HepG2 (cell line): ENCODE measurements at regions not wholly inside any gene's neighbourhood (a gene's known extent, or its start where the extent isn't known, plus 50 kb on each side); places are given as distances from the start of the nearest gene placed in this dataset.

ENCODE experiments used
- ATAC-seq: fragments of 200-7000 bp; cut with Tn5 transposase; 3 replicates; pipeline ENCODE4 v1.9.1; 2020; ENCODE audit warnings: mild to moderate bottlenecking, moderate library complexity
- BruUV-seq: library from RNA; stranded (reverse); fragments of 400-500 nt; replicated peaks from 2 replicates; lab custom pipeline; 2021; lab: Mats Ljungman, UMichigan
- CTCF ChIA-PET: fragments of 300-600 bp; formaldehyde crosslinking; extraction: SDS; loops from one replicate; lab custom pipeline; 2021; ENCODE audit warnings: low total read pairs, inconsistent platforms, low intra/inter-chr PET ratio; lab: Yijun Ruan, JAX
- POLR2A ChIA-PET: fragments of 350-600 bp; sonication (Branson Sonifier 250); formaldehyde crosslinking; loops from one replicate; lab custom pipeline; 2020; ENCODE audit warnings: antibody characterized with exemption, inconsistent platforms; lab: Yijun Ruan, JAX
- DNase-seq: peaks from one replicate; pipeline ENCODE4 v3.0.0-alpha.2; 2015; ENCODE audit warnings: low spot score
- FAIRE-seq: peaks from 3 replicates; lab custom pipeline; 2011; peaks lifted over from hg19 to GRCh38; lab: Jason Lieb, UNC
- H2AFZ ChIP-seq: one replicate; pipeline ENCODE4 v1.6.1; 2011; ENCODE audit warnings: low read length, inconsistent platforms
- H3K27ac ChIP-seq: fragments of 300-600 bp; 3 replicates; pipeline ENCODE4 v1.8.0; 2011; ENCODE audit warnings: mixed run types, mild to moderate bottlenecking, mixed read lengths, low read length, inconsistent platforms; ENCODE audit not compliant: insufficient read depth; ENCODE audit errors: extremely low read length
- H3K27me3 ChIP-seq, 2 experiments: fragments of 200-600 bp in 1 of 2; 2 replicates in 1 of 2; 3 replicates in 1 of 2; pipeline versions ENCODE4 v1.6.0 to v1.8.0; 2011; ENCODE audit warnings: low read length in 2 of 2, mild to moderate bottlenecking in 2 of 2, moderate library complexity in 2 of 2, inconsistent platforms in 1 of 2; ENCODE audit not compliant: insufficient read depth in 2 of 2, control insufficient read depth in 1 of 2
- H3K36me3 ChIP-seq, 2 experiments: fragments of 200-600 bp in 1 of 2; replicated peaks in 1 of 2; 2 replicates in 1 of 2; 3 replicates in 1 of 2; pipeline versions ENCODE4 v1.5.1 to v1.8.0; 2011; ENCODE audit warnings: low read length in 2 of 2, inconsistent platforms in 1 of 2; ENCODE audit not compliant: insufficient read depth in 2 of 2, control insufficient read depth in 1 of 2
- H3K4me1 ChIP-seq: 2 replicates; pipeline ENCODE4 v1.5.1; 2012; ENCODE audit warnings: low read length, inconsistent platforms; ENCODE audit not compliant: insufficient read depth
- H3K4me2 ChIP-seq: 2 replicates; pipeline ENCODE4 v1.6.0; 2011; ENCODE audit warnings: low read depth, low read length, inconsistent platforms
- H3K4me3 ChIP-seq, 3 experiments: fragments of 200-600 bp in 1 of 3; sonication (generic), shearing (Covaris generic) in 1 of 3; replicated peaks in 1 of 3; 2 replicates each; pipeline ENCODE4 v1.5.1; 2011 to 2016; ENCODE audit warnings: low read length in 3 of 3, inconsistent platforms in 2 of 3, low read depth in 2 of 3, mild to moderate bottlenecking in 2 of 3, control low read depth in 1 of 3, mixed read lengths in 1 of 3; ENCODE audit not compliant: insufficient read depth in 1 of 3
- H3K79me2 ChIP-seq: one replicate; pipeline ENCODE4 v1.6.1; 2011; ENCODE audit warnings: low read length, inconsistent platforms; ENCODE audit not compliant: insufficient read depth
- H3K9ac ChIP-seq: 2 replicates; pipeline ENCODE4 v1.6.0; 2011; ENCODE audit warnings: mild to moderate bottlenecking, low read depth, low read length, inconsistent platforms; ENCODE audit not compliant: insufficient read depth
- H3K9me3 ChIP-seq: 2 replicates; pipeline ENCODE4 v1.5.1; 2012; ENCODE audit warnings: mild to moderate bottlenecking, low read length
- H4K20me1 ChIP-seq: 2 replicates; pipeline ENCODE4 v1.6.0; 2011; ENCODE audit warnings: inconsistent platforms, mild to moderate bottlenecking, low read length, moderate library complexity; ENCODE audit not compliant: insufficient read depth
- DMTF1 ChIP-seq: sonication (generic); formaldehyde crosslinking; IDR thresholded peaks from 2 replicates; pipeline ENCODE4 v1.4.0; 2020; ENCODE audit warnings: mild to moderate bottlenecking, missing genetic modification reagents
- TEAD3 ChIP-seq: optimal IDR thresholded peaks from 2 replicates; pipeline ENCODE3; 2016; ENCODE audit warnings: borderline replicate concordance
- TIGD3 ChIP-seq: sonication (generic); formaldehyde crosslinking; IDR thresholded peaks from 2 replicates; pipeline ENCODE4 v1.5.1; 2020; ENCODE audit warnings: mild to moderate bottlenecking, missing genetic modification reagents, borderline replicate concordance
- TRIM22 ChIP-seq: fragments of 450-650 bp; IDR thresholded peaks from 2 replicates; pipeline ENCODE4 v1.6.1; 2017
- ZBTB20 ChIP-seq: sonication (generic); formaldehyde crosslinking; IDR thresholded peaks from 2 replicates; pipeline ENCODE4 v1.8.1; 2023; ENCODE audit warnings: missing genetic modification reagents, low read depth, mild to moderate bottlenecking, borderline replicate concordance
- ZNF280B ChIP-seq: sonication (generic); formaldehyde crosslinking; IDR thresholded peaks from 2 replicates; pipeline ENCODE4 v1.5.0; 2020; ENCODE audit warnings: missing genetic modification reagents, mild to moderate bottlenecking, borderline replicate concordance
- ZNF326 ChIP-seq: sonication (generic); formaldehyde crosslinking; IDR thresholded peaks from 2 replicates; pipeline ENCODE4 v1.4.0; 2020; ENCODE audit warnings: missing genetic modification reagents, borderline replicate concordance
- WGBS: methylation state at CpG from one replicate; pipeline ENCODE4 v1.1.6; 2017; ENCODE audit warnings: low lambda C conversion rate; 5-methylcytosine and 5-hydroxymethylcytosine counted together
- in situ Hi-C: cut with HindIII; loops from 2 replicates; pipeline ENCODE4 v1.10.0; 2017; ENCODE audit warnings: low pct_unique_long_range_greater_than_20kb; ENCODE audit not compliant: extremely low pct_ligation_motif_present
- intact Hi-C: fragments of 100-400 bp; cut with micrococcal nuclease; formaldehyde crosslinking; loops from one replicate; pipeline ENCODE4 v1.10.0; 2022; ENCODE audit not compliant: unreplicated experiment

GRCh38 chr11:129625930-129626329, 189.7 kb upstream of the TMEM45B start:
- FAIRE-seq (no peak), ATAC-seq (no peak), DNase-seq (no peak)
- Histone ChIP-seq H3K27me3 (peaks cover 1 to 13% of the 10 kb centered on the region in 2 experiments), H3K9me3 (no peaks in the 10 kb centered on the region), H3K4me1 (no peaks in the 10 kb centered on the region), H3K79me2 (no peaks in the 10 kb centered on the region), H3K4me3 (no peak overlapping the region), H4K20me1 (no peaks in the 10 kb centered on the region), H2AFZ (no peak overlapping the region), H3K4me2 (no peak overlapping the region), H3K9ac (no peak overlapping the region), H3K27ac (no peak overlapping the region), H3K36me3 (no peaks in the 10 kb centered on the region)
- TF ChIP-seq TRIM22 (no peak), ZNF326 (CRISPR knock-in tag) (no peak), ZNF280B (no peak), TIGD3 (CRISPR knock-in tag) (no peak), ZBTB20 (CRISPR knock-in tag) (no peak), DMTF1 (CRISPR knock-in tag) (no peak), TEAD3 (CRISPR knock-in tag) (no peak)
- BruUV-seq: no TSS peak
- POLR2A ChIA-PET: no interaction called here
- CTCF ChIA-PET: no interaction called here
- 5% methylated on average over 6 of the region's 6 CpGs for WGBS
- in situ Hi-C loops: no loop called here
- intact Hi-C loops: no loop called here
